NB4 (cell line): ENCODE measurements at regions not wholly inside any gene's neighbourhood (a gene's known extent, or its start where the extent isn't known, plus 50 kb on each side); places are given as distances from the start of the nearest gene placed in this dataset.

Experiments
- TF ChIP-seq, protein P1 (sequence below): IDR thresholded peaks from one replicate; pipeline ENCODE4 v1.5.1; 2012; ENCODE audit warnings: low read depth, low read length
- TF ChIP-seq, protein P2 (sequence below): IDR thresholded peaks from 2 replicates; pipeline ENCODE4 v1.6.1; 2011; ENCODE audit warnings: low read depth, low read length

DNA sequence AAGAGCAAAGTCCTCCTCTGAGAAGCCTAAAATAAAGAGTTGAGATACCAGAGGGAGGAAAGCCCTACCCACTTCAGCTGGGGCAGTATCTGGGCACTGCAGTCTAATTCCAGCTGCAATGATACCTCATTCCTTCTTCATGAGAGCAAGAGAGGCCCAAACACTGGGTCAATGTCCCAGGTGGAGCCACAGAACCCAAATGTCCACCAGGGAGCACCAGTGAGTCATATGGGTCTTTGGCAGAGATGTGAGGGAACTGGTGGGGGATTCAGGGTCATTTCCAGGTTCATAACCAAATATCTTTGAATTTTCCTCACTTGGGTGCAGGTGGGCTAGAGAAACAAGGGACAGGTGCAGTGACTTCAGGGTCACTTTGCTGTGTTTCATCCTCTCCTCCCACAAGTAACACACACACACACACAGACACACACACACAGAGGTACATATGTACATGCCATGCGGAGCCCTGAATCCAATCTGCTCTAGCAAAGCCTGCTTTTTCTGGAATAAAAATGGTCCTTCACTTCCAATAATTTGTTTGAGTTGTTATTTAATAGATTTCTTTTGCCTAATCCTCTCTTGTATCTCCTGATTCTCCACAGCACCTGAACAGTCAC lies 585.4 kb downstream of the SOX6 start:
- TF ChIP-seq, protein P1, sequence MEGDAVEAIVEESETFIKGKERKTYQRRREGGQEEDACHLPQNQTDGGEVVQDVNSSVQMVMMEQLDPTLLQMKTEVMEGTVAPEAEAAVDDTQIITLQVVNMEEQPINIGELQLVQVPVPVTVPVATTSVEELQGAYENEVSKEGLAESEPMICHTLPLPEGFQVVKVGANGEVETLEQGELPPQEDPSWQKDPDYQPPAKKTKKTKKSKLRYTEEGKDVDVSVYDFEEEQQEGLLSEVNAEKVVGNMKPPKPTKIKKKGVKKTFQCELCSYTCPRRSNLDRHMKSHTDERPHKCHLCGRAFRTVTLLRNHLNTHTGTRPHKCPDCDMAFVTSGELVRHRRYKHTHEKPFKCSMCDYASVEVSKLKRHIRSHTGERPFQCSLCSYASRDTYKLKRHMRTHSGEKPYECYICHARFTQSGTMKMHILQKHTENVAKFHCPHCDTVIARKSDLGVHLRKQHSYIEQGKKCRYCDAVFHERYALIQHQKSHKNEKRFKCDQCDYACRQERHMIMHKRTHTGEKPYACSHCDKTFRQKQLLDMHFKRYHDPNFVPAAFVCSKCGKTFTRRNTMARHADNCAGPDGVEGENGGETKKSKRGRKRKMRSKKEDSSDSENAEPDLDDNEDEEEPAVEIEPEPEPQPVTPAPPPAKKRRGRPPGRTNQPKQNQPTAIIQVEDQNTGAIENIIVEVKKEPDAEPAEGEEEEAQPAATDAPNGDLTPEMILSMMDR, result peak; percentile 72
- TF ChIP-seq, protein P2, sequence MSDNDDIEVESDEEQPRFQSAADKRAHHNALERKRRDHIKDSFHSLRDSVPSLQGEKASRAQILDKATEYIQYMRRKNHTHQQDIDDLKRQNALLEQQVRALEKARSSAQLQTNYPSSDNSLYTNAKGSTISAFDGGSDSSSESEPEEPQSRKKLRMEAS, result no peak
